Activated CD8-positive, alpha-beta T cell treated with anti-CD3 and anti-CD28 coated beads for 36 hours (primary cell): ENCODE measurements at regions not wholly inside any gene's neighbourhood (a gene's known extent, or its start where the extent isn't known, plus 50 kb on each side); places are given as distances from the start of the nearest gene placed in this dataset.

Source experiments
- ATAC-seq: fragments of 200-7000 bp; cut with Tn5 transposase; one replicate; pipeline ENCODE4 v1.10.0; 2021; ENCODE audit warnings: mild to moderate bottlenecking, moderate library complexity
- CTCF ChIA-PET: fragments of 350-600 bp; sonication (Branson Sonifier 250); formaldehyde crosslinking; loops from one replicate; lab custom pipeline; 2021; ENCODE audit warnings: antibody characterized with exemption; lab: Charles Lee
- POLR2A ChIA-PET: fragments of 350-600 bp; sonication (Branson Sonifier 250); formaldehyde crosslinking; loops from one replicate; lab custom pipeline; 2021; ENCODE audit warnings: antibody characterized with exemption; lab: Charles Lee
- DNase-seq: peaks from one replicate; pipeline ENCODE4 v3.0.0-alpha.2; 2020
- H3K27ac Mint-ChIP-seq: one replicate; pipeline ENCODE4 v1.8.0; 2021; ENCODE audit warnings: mild to moderate bottlenecking, mixed read lengths
- H3K27me3 Mint-ChIP-seq: one replicate; pipeline ENCODE4 v1.8.0; 2021; ENCODE audit warnings: mixed read lengths
- H3K36me3 Mint-ChIP-seq: one replicate; pipeline ENCODE4 v1.8.0; 2021; ENCODE audit warnings: low read depth, mixed read lengths
- H3K4me1 Mint-ChIP-seq: one replicate; pipeline ENCODE4 v1.8.0; 2021; ENCODE audit warnings: low read depth, mixed read lengths
- H3K4me3 Mint-ChIP-seq: one replicate; pipeline ENCODE4 v1.8.0; 2021; ENCODE audit warnings: mild to moderate bottlenecking, moderate library complexity, mixed read lengths
- H3K9me3 Mint-ChIP-seq: one replicate; pipeline ENCODE4 v1.8.0; 2021; ENCODE audit warnings: mixed read lengths
- intact Hi-C: fragments of 100-400 bp; cut with micrococcal nuclease; formaldehyde crosslinking; loops from one replicate; pipeline ENCODE4 v1.10.0; 2022
- TF ChIP-seq, protein P1 (sequence below): fragments of 200-600 bp; IDR thresholded peaks from one replicate; pipeline ENCODE4 v1.8.0; 2022; ENCODE audit warnings: antibody characterized with exemption, mild to moderate bottlenecking

- H3K36me3 Mint-ChIP-seq, result no peaks in the 10 kb centered on the region
- TF ChIP-seq, protein P1, sequence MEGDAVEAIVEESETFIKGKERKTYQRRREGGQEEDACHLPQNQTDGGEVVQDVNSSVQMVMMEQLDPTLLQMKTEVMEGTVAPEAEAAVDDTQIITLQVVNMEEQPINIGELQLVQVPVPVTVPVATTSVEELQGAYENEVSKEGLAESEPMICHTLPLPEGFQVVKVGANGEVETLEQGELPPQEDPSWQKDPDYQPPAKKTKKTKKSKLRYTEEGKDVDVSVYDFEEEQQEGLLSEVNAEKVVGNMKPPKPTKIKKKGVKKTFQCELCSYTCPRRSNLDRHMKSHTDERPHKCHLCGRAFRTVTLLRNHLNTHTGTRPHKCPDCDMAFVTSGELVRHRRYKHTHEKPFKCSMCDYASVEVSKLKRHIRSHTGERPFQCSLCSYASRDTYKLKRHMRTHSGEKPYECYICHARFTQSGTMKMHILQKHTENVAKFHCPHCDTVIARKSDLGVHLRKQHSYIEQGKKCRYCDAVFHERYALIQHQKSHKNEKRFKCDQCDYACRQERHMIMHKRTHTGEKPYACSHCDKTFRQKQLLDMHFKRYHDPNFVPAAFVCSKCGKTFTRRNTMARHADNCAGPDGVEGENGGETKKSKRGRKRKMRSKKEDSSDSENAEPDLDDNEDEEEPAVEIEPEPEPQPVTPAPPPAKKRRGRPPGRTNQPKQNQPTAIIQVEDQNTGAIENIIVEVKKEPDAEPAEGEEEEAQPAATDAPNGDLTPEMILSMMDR, result no peak
- ATAC-seq (no peak), DNase-seq (no peak)
- H3K27me3 Mint-ChIP-seq, result no peaks in the 10 kb centered on the region
- H3K4me3 Mint-ChIP-seq, result no peak overlapping the region
- no peak overlapping the region for H3K27ac Mint-ChIP-seq
- H3K4me1 Mint-ChIP-seq, result no peaks in the 10 kb centered on the region
- intact Hi-C loops, result no loop called here
- CTCF ChIA-PET, result no interaction called here
- POLR2A ChIA-PET, result no interaction called here
- H3K9me3 Mint-ChIP-seq, result peaks cover 9% of the 10 kb centered on the region
Measured at GRCh38 chr3:76566211-76566534, 473.7 kb upstream of the ROBO2 start.

DNA sequence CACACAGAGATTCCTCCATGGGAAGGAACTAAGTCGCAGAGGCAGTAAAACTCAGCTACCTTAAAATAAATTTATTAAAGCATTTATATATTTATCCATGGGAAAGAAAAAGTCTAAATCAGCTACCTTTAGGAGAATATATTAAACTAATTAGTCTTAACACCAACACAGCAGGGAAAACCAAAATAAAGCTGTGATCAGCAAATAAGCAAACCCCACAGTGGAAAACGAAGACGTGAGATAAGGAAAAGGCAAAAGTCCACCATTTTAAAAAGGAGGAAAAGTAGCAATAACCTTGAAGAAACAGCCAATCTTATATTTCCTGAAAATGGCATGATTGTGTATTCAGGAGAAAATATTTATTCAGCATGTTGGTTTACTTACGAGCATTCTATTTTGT, 473.0 kb upstream of the ROBO2 start:
- H3K36me3 Mint-ChIP-seq, result no peaks in the 10 kb centered on the region
- CTCF ChIA-PET, result no interaction called here
- no peak overlapping the region for H3K27ac Mint-ChIP-seq
- H3K4me1 Mint-ChIP-seq, result no peaks in the 10 kb centered on the region
- no peak overlapping the region for H3K4me3 Mint-ChIP-seq
- no peak for ATAC-seq
- POLR2A ChIA-PET, result no interaction called here
- DNase-seq, result no peak
- intact Hi-C loops, result no loop called here
- peaks cover 7% of the 10 kb centered on the region for H3K9me3 Mint-ChIP-seq
- TF ChIP-seq, protein P1, result no peak
- H3K27me3 Mint-ChIP-seq, result no peaks in the 10 kb centered on the region

DNA sequence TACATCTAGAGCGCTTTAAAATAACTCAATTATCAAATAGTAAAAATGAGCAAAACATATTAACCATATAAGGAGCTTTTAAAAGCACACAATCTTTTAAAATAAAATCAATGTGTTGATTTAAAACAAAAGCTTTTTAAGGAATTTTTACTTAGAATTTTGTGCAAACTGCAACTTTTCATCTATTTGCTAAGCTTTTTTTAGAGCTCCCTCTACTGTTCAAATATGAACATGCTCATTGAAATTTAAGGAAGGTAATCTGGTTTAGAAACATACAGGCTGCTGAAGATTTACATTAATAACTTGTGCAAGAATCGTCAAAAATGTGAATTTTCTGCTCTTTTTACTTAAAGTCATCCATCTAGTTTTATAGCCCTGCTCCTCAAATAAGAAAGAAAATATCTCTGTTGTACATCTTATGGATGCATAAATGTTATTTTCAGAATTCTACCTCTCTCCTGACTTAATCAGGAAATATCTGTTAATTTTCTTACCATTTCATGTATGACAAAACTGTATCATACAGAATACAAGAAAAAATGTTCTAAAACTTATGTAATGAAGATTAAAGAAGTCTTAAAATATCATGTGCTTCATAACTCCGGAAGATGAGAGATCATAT, 469.4 kb upstream of the ROBO2 start:
- Mint-ChIP-seq H3K4me3 (no peak overlapping the region), H3K27me3 (no peaks in the 10 kb centered on the region), H3K9me3 (peaks cover 6% of the 10 kb centered on the region), H3K4me1 (no peaks in the 10 kb centered on the region), H3K27ac (no peak overlapping the region), H3K36me3 (no peaks in the 10 kb centered on the region)
- intact Hi-C loops, result no loop called here
- DNase-seq (no peak), ATAC-seq (no peak)
- ChIA-PET POLR2A (no interaction called here), CTCF (interaction anchor here (1.0 to 1.3 kb wide), 2 partner anchors 10 to 37 kb away, joined by 3 to 4 read pairs; no protein-coding TSS in a partner anchor)
- TF ChIP-seq, protein P1, result peak; percentile 50

DNA sequence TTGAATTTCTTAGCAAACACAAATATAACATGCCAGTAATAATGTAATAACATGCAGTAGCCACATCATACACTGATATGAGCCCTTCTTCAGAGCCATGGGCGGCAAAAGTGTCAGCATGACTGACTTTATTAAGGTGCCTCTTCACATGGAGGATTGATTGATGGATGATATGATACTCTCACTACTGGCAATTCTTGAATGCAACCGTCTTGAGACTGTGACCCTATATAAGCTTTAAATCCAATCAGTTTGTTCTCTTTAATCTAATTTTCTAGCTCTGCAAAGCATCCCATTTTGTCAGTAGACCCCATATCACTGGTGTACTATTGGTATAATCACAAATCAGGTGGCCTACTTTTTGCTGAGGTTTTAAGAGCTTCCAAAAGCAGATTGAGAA, 463.7 kb upstream of the ROBO2 start:
- CTCF ChIA-PET, result no interaction called here
- H3K4me1 Mint-ChIP-seq, result no peaks in the 10 kb centered on the region
- POLR2A ChIA-PET, result no interaction called here
- intact Hi-C loops, result no loop called here
- no peak for ATAC-seq
- no peak for DNase-seq
- peaks cover 2% of the 10 kb centered on the region for H3K9me3 Mint-ChIP-seq
- no peak overlapping the region for H3K4me3 Mint-ChIP-seq
- no peaks in the 10 kb centered on the region for H3K27me3 Mint-ChIP-seq
- H3K36me3 Mint-ChIP-seq, result no peaks in the 10 kb centered on the region
- H3K27ac Mint-ChIP-seq, result no peak overlapping the region
- TF ChIP-seq, protein P1, result no peak

DNA sequence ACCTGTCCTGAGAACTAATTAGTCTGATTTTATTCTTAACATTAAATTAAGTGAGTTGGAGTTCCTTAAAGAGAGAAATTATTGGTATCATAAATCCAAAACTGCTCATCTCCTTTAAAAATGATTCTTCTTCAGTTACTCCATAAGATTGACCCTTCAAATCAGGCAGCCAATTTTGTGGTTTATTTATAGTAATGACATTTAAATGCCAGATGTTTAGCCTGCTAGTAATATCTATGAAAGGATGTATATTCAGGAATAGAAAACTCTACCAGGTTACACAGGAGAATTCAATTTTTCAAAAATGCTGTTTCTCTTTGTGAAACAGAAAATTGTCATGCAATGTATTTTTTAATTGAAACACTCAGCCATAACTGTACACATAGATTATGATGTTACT, 457.8 kb upstream of the ROBO2 start:
- ATAC-seq (no peak), DNase-seq (no peak)
- TF ChIP-seq, protein P1, result no peak
- H3K4me1 Mint-ChIP-seq, result no peaks in the 10 kb centered on the region
- intact Hi-C loops, result no loop called here
- no peaks in the 10 kb centered on the region for H3K27me3 Mint-ChIP-seq
- H3K27ac Mint-ChIP-seq, result no peak overlapping the region
- H3K4me3 Mint-ChIP-seq, result no peak overlapping the region
- H3K9me3 Mint-ChIP-seq, result peaks cover 6% of the 10 kb centered on the region
- CTCF ChIA-PET, result no interaction called here
- H3K36me3 Mint-ChIP-seq, result no peaks in the 10 kb centered on the region
- POLR2A ChIA-PET, result no interaction called here
